Ishikawa (cell line): ENCODE measurements at regions not wholly inside any gene's neighbourhood (a gene's known extent, or its start where the extent isn't known, plus 50 kb on each side); places are given as distances from the start of the nearest gene placed in this dataset.
A peak's percentile ranks its signal among the peaks of the same experiment; 100 is the strongest.

Experiments used
- CEBPB ChIP-seq: IDR thresholded peaks from 2 replicates; pipeline ENCODE4 v1.6.1; 2012
- CREB1 ChIP-seq: IDR thresholded peaks from 2 replicates; pipeline ENCODE4 v1.6.1; 2012; ENCODE audit warnings: low read depth
- EGR1 ChIP-seq: IDR thresholded peaks from 2 replicates; pipeline ENCODE4 v1.6.1; 2012
- EP300 ChIP-seq: IDR thresholded peaks from 2 replicates; pipeline ENCODE4 v1.6.1; 2012; ENCODE audit warnings: borderline replicate concordance
- FOXM1 ChIP-seq: IDR thresholded peaks from 2 replicates; pipeline ENCODE4 v1.6.1; 2012; ENCODE audit warnings: low read depth, borderline replicate concordance
- NFIC ChIP-seq: IDR thresholded peaks from 2 replicates; pipeline ENCODE4 v1.6.1; 2012
- RAD21 ChIP-seq: IDR thresholded peaks from 2 replicates; pipeline ENCODE4 v1.6.1; 2012; ENCODE audit warnings: low read depth
- TAF1 ChIP-seq: IDR thresholded peaks from 2 replicates; pipeline ENCODE4 v1.6.1; 2012; ENCODE audit warnings: low read depth, mild to moderate bottlenecking
- TCF12 ChIP-seq: IDR thresholded peaks from 2 replicates; pipeline ENCODE4 v1.6.1; 2012; ENCODE audit warnings: low read depth
- TEAD4 ChIP-seq: IDR thresholded peaks from 2 replicates; pipeline ENCODE4 v1.6.1; 2012
- USF1 ChIP-seq: IDR thresholded peaks from 2 replicates; pipeline ENCODE4 v1.6.1; 2012
- YY1 ChIP-seq: IDR thresholded peaks from 2 replicates; pipeline ENCODE4 v1.6.1; 2012; ENCODE audit warnings: low read depth
- ZBTB7A ChIP-seq: IDR thresholded peaks from 2 replicates; pipeline ENCODE4 v1.6.1; 2012; ENCODE audit warnings: low read depth
- TF ChIP-seq, protein P1 (sequence below): IDR thresholded peaks from 2 replicates; pipeline ENCODE4 v1.6.1; 2012; ENCODE audit warnings: low read depth, mild to moderate bottlenecking
- TF ChIP-seq, protein P2 (sequence below): IDR thresholded peaks from 2 replicates; pipeline ENCODE4 v1.6.1; 2012

DNA sequence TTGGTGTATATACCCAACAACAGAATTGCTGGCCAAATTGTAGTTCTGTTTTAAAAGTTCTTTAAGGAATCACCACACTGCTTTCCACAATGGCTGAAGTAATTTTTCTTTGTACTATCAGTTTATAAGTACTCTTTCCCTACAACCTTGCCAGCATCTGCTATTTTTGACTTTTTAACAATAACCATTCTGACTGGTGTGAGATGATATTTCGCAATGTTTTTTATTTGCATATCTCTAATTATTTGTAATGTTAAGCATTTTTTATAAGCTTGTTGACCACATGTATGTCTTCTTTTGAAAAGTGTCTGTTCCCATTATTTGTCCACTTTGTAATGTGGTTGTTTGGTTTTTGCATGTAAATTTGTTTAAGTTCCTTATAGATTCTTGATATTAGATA lies 509.9 kb upstream of the POU3F4 start:
- TF ChIP-seq RAD21 (no peak), CREB1 (no peak), TAF1 (no peak), TCF12 (no peak), FOXM1 (no peak), CEBPB (no peak), USF1 (no peak), YY1 (no peak), EP300 (no peak), EGR1 (no peak), TEAD4 (no peak), NFIC (no peak), ZBTB7A (no peak)
- TF ChIP-seq, protein P1, sequence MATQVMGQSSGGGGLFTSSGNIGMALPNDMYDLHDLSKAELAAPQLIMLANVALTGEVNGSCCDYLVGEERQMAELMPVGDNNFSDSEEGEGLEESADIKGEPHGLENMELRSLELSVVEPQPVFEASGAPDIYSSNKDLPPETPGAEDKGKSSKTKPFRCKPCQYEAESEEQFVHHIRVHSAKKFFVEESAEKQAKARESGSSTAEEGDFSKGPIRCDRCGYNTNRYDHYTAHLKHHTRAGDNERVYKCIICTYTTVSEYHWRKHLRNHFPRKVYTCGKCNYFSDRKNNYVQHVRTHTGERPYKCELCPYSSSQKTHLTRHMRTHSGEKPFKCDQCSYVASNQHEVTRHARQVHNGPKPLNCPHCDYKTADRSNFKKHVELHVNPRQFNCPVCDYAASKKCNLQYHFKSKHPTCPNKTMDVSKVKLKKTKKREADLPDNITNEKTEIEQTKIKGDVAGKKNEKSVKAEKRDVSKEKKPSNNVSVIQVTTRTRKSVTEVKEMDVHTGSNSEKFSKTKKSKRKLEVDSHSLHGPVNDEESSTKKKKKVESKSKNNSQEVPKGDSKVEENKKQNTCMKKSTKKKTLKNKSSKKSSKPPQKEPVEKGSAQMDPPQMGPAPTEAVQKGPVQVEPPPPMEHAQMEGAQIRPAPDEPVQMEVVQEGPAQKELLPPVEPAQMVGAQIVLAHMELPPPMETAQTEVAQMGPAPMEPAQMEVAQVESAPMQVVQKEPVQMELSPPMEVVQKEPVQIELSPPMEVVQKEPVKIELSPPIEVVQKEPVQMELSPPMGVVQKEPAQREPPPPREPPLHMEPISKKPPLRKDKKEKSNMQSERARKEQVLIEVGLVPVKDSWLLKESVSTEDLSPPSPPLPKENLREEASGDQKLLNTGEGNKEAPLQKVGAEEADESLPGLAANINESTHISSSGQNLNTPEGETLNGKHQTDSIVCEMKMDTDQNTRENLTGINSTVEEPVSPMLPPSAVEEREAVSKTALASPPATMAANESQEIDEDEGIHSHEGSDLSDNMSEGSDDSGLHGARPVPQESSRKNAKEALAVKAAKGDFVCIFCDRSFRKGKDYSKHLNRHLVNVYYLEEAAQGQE = no peak
- TF ChIP-seq, protein P2, sequence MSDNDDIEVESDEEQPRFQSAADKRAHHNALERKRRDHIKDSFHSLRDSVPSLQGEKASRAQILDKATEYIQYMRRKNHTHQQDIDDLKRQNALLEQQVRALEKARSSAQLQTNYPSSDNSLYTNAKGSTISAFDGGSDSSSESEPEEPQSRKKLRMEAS = no peak

DNA sequence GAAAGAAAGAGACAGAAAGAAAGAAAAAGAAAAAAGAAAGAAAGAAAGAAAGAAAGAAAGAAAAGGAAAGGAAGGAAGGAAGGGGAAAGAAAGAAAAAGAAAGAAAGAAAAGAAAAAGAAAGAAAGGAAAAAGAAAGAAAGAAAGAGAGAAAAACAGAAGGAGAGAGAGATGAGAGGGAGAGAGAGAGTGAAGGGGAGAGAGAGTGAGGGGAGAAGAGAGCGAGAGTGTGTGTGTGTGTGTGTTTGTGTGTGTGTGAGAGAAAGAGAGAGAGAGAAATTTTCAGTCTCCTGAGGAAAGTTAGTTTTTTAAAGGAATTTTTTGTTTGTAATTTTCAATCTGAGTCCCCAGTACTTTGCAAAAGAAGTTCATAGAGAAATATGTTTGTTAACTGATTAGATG lies 504.1 kb upstream of the POU3F4 start:
- TF ChIP-seq TAF1 (no peak), TEAD4 (no peak), EGR1 (no peak), CEBPB (no peak), YY1 (no peak), NFIC (no peak), RAD21 (no peak), TCF12 (no peak), CREB1 (no peak), ZBTB7A (no peak), USF1 (no peak), EP300 (no peak), FOXM1 (no peak)
- TF ChIP-seq, protein P2 = no peak
- TF ChIP-seq, protein P1 = no peak

- TF ChIP-seq RAD21 (peak; percentile 31; the same call in 1 of the 2 replicates), FOXM1 (no peak)
Observed at GRCh38 chrX:83008415-83008814, 499.7 kb upstream of the POU3F4 start.

DNA sequence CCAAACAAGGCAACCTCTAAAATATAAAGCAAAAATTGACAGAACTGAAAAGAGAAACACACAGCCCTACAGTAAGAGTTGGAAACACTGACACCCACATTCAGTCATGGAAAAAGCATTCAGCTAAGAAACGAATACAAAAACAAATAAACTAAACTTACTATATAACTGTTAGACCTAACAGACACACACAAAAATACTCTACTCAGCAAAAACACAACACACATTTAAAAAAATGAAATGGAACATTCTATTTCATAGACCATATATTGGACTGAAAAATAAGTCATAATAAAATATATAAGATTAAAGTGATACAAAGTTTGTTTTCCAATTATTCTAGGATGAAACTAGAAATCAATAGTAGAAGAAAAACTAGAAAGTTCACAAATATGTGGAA lies 488.8 kb upstream of the POU3F4 start:
- TF ChIP-seq USF1 (no peak), CEBPB (no peak), TCF12 (no peak), RAD21 (no peak), EP300 (no peak), ZBTB7A (no peak), NFIC (no peak), YY1 (no peak), CREB1 (no peak), TEAD4 (no peak)
- TF ChIP-seq, protein P2 = no peak
- TF ChIP-seq, protein P1 = no peak

DNA sequence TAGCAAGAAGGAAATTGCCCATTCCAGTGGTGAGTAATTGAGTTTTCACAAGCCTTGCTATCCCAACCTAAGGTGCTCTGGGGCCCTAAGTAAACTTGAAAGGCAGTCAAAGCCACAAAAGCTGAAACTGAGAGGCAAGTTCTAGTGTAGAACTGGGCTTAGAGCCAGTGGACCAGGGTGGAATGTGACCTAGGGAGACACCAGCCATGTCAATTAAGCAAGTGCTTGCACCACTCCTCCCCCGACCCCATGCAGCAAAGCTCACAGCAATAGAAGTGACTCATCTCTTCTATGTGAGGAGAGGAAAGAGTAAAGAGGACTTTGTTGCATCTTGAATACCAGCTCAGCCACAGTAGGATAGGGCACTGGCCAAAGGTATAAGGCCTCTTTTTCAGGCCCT lies 486.1 kb upstream of the POU3F4 start:
- TF ChIP-seq CREB1 = no peak
- no peak for TF ChIP-seq TCF12
- no peak for TF ChIP-seq FOXM1
- TF ChIP-seq, protein P1 = no peak
- no peak for TF ChIP-seq RAD21
- TF ChIP-seq ZBTB7A = no peak
- no peak for TF ChIP-seq YY1
- TF ChIP-seq TAF1 = no peak
- TF ChIP-seq, protein P2 = no peak
- no peak for TF ChIP-seq EP300
- no peak for TF ChIP-seq NFIC
